Tibial nerve (tissue), 4 donors: ENCODE measurements at regions not wholly inside any gene's neighbourhood (a gene's known extent, or its start where the extent isn't known, plus 50 kb on each side); places are given as distances from the start of the nearest gene placed in this dataset.

Source experiments
- CTCF ChIP-seq, 5 experiments: fragments of 200-600 bp in 3 of 5; fragments of 450-650 bp in 2 of 5; sonication (generic) in 3 of 5; IDR thresholded peaks; one replicate each; pipeline ENCODE4 v1.5.1; 2016 to 2019; ENCODE audit warnings: antibody characterized with exemption in 5 of 5, mild to moderate bottlenecking in 3 of 5, moderate library complexity in 2 of 5
- EP300 ChIP-seq, 2 donors: sonication (generic); formaldehyde crosslinking; IDR thresholded peaks; one replicate each; pipeline ENCODE4 v1.6.1; 2017; ENCODE audit warnings: antibody characterized with exemption in 2 of 2, mild to moderate bottlenecking in 1 of 2

- TF ChIP-seq CTCF (IDR thresholded peaks at IDR 0.05) (no peak), EP300 (IDR thresholded peaks at IDR 0.05) (no peak)
These were observed 75.4 kb upstream of the TRPC4 start for GRCh38 chr13:37944869-37945442.
